Mucosa of gallbladder (tissue), 1 donor: ENCODE measurements at regions not wholly inside any gene's neighbourhood (a gene's known extent, or its start where the extent isn't known, plus 50 kb on each side); places are given as distances from the start of the nearest gene placed in this dataset.

Source experiments
- DNase-seq: peaks from one replicate; pipeline ENCODE4 v3.0.0-alpha.2; 2020; ENCODE audit warnings: low spot score
- donor health status: DM: no; HTN: no; CAD: no.

- DNase-seq = no peak
Observed at GRCh38 chr2:41880561-41881243, 167.1 kb upstream of the PKDCC start.

- DNase-seq = no peak
Observed at GRCh38 chr2:41881249-41881648, 166.6 kb upstream of the PKDCC start.

- DNase-seq = no peak
Observed at GRCh38 chr2:41884718-41885117, 163.1 kb upstream of the PKDCC start.

- no peak for DNase-seq
Observed at GRCh38 chr2:41886145-41886664, 161.6 kb upstream of the PKDCC start.

- DNase-seq = no peak
Observed at GRCh38 chr2:41886757-41887156, 161.1 kb upstream of the PKDCC start.

- DNase-seq = no peak
Observed at GRCh38 chr2:41890341-41890740, 157.5 kb upstream of the PKDCC start.

- no peak for DNase-seq
Observed at GRCh38 chr2:41892476-41892875, 155.3 kb upstream of the PKDCC start.

- DNase-seq = peak; percentile 76
Observed at GRCh38 chr2:41894563-41895333, 153.1 kb upstream of the PKDCC start.

GRCh38 chr2:41895334-41895664, 152.5 kb upstream of the PKDCC start:
- DNase-seq = no peak

GRCh38 chr2:41896186-41896846, 151.5 kb upstream of the PKDCC start:
- no peak for DNase-seq

- no peak for DNase-seq
Observed at GRCh38 chr2:41899189-41899588, 148.6 kb upstream of the PKDCC start.

- no peak for DNase-seq
Observed at GRCh38 chr2:41900101-41900577, 147.7 kb upstream of the PKDCC start.

- DNase-seq = no peak
Observed at GRCh38 chr2:41902897-41903296, 144.9 kb upstream of the PKDCC start.

GRCh38 chr2:41903474-41904135, 144.2 kb upstream of the PKDCC start:
- no peak for DNase-seq

- DNase-seq = no peak
Observed at GRCh38 chr2:41904459-41904858, 143.4 kb upstream of the PKDCC start.

GRCh38 chr2:41905597-41906337, 142.1 kb upstream of the PKDCC start:
- DNase-seq = no peak

GRCh38 chr2:41906338-41906725, 141.5 kb upstream of the PKDCC start:
- DNase-seq = no peak

GRCh38 chr2:41907141-41907540, 140.7 kb upstream of the PKDCC start:
- no peak for DNase-seq

- DNase-seq = no peak
Observed at GRCh38 chr2:41907771-41908207, 140.0 kb upstream of the PKDCC start.

- no peak for DNase-seq
Observed at GRCh38 chr2:41908349-41908748, 139.5 kb upstream of the PKDCC start.

GRCh38 chr2:41909584-41909983, 138.2 kb upstream of the PKDCC start:
- no peak for DNase-seq
